ENCODE measurements at regions not wholly inside any gene's neighbourhood (a gene's known extent, or its start where the extent isn't known, plus 50 kb on each side); places are given as distances from the start of the nearest gene placed in this dataset.

- TF ChIP-seq, protein P1, sequence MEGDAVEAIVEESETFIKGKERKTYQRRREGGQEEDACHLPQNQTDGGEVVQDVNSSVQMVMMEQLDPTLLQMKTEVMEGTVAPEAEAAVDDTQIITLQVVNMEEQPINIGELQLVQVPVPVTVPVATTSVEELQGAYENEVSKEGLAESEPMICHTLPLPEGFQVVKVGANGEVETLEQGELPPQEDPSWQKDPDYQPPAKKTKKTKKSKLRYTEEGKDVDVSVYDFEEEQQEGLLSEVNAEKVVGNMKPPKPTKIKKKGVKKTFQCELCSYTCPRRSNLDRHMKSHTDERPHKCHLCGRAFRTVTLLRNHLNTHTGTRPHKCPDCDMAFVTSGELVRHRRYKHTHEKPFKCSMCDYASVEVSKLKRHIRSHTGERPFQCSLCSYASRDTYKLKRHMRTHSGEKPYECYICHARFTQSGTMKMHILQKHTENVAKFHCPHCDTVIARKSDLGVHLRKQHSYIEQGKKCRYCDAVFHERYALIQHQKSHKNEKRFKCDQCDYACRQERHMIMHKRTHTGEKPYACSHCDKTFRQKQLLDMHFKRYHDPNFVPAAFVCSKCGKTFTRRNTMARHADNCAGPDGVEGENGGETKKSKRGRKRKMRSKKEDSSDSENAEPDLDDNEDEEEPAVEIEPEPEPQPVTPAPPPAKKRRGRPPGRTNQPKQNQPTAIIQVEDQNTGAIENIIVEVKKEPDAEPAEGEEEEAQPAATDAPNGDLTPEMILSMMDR (IDR thresholded peaks at IDR 0.05; ENCODE audit: low read depth, low read length), result no peak
- TF ChIP-seq EZH2phosphoT487 (IDR thresholded peaks at IDR 0.05; ENCODE audit: low read depth), result no peak
These were observed 89.9 kb downstream of the BARX1 start for GRCh38 chr9:93865245-93865644.
